Common myeloid progenitor, CD34-positive (primary cell): ENCODE measurements at regions not wholly inside any gene's neighbourhood (a gene's known extent, or its start where the extent isn't known, plus 50 kb on each side); places are given as distances from the start of the nearest gene placed in this dataset.

Experiments used
- CTCF ChIA-PET: fragments of 350-600 bp; sonication (Branson Sonifier 250); formaldehyde crosslinking; loops from one replicate; lab custom pipeline; 2021; ENCODE audit warnings: antibody characterized with exemption; lab: Charles Lee
- POLR2A ChIA-PET: fragments of 350-600 bp; sonication (Branson Sonifier 250); formaldehyde crosslinking; loops from one replicate; lab custom pipeline; 2021; ENCODE audit warnings: antibody characterized with exemption; lab: Charles Lee
- DNase-seq, 3 donors: peaks; one replicate each; pipeline versions ENCODE4 v3.0.0 to v3.0.0-alpha.2; 2013
- H3K27ac ChIP-seq, 2 experiments: 1 replicate in 1 of 2; 2 replicates in 1 of 2; pipeline ENCODE4 v1.7.0; 2013; ENCODE audit warnings: inconsistent platforms in 2 of 2, low read length in 2 of 2, mild to moderate bottlenecking in 2 of 2, low read depth in 1 of 2, moderate library complexity in 1 of 2; ENCODE audit not compliant: severe bottlenecking in 2 of 2, insufficient read depth in 1 of 2, poor library complexity in 1 of 2
- H3K27me3 ChIP-seq, 5 experiments: replicated peaks in 2 of 5; 1 replicate in 3 of 5; 2 replicates in 2 of 5; pipeline versions ENCODE4 v1.6.1 to v1.7.0; 2013; ENCODE audit warnings: low read length in 4 of 5, mild to moderate bottlenecking in 2 of 5, moderate library complexity in 2 of 5, inconsistent platforms in 1 of 5; ENCODE audit not compliant: insufficient read depth in 5 of 5, control insufficient read depth in 4 of 5
- H3K36me3 ChIP-seq, 4 experiments: 1 replicate in 2 of 4; 2 replicates in 2 of 4; pipeline versions ENCODE4 v1.6.1 to v1.7.0; 2013; ENCODE audit warnings: low read length in 3 of 4, control low read depth in 1 of 4, mild to moderate bottlenecking in 1 of 4; ENCODE audit not compliant: control insufficient read depth in 4 of 4, insufficient read depth in 4 of 4
- H3K4me1 ChIP-seq, 4 experiments: 1 replicate in 3 of 4; 2 replicates in 1 of 4; pipeline versions ENCODE4 v1.6.1 to v1.7.1; 2013; ENCODE audit warnings: low read length in 3 of 4, mild to moderate bottlenecking in 3 of 4, control low read depth in 1 of 4, inconsistent platforms in 1 of 4, moderate library complexity in 1 of 4; ENCODE audit not compliant: control insufficient read depth in 4 of 4, insufficient read depth in 4 of 4; ENCODE audit errors: control extremely low read depth in 1 of 4
- H3K4me3 ChIP-seq, 7 experiments: 1 replicate in 4 of 7; 2 replicates in 3 of 7; pipeline versions ENCODE4 v1.5.1 to v1.7.0; 2013; ENCODE audit warnings: mild to moderate bottlenecking in 7 of 7, low read length in 6 of 7, moderate library complexity in 6 of 7, inconsistent platforms in 2 of 7, low read depth in 2 of 7, control low read depth in 1 of 7; ENCODE audit not compliant: insufficient read depth in 4 of 7, control insufficient read depth in 1 of 7; ENCODE audit errors: extremely low read depth in 1 of 7
- H3K9me3 ChIP-seq, 5 experiments: 1 replicate in 4 of 5; 2 replicates in 1 of 5; pipeline versions ENCODE4 v1.6.1 to v1.7.1; 2013; ENCODE audit warnings: low read length in 4 of 5, mild to moderate bottlenecking in 2 of 5, inconsistent platforms in 1 of 5, low read depth in 1 of 5, moderate library complexity in 1 of 5; ENCODE audit not compliant: control insufficient read depth in 4 of 5, insufficient read depth in 2 of 5; ENCODE audit errors: control extremely low read depth in 1 of 5
- WGBS: methylation state at CpG from one replicate; pipeline ENCODE4 v1.1.5; 2013; ENCODE audit not compliant: insufficient coverage; 5-methylcytosine and 5-hydroxymethylcytosine counted together

GRCh38 chrX:3231766-3232165 is 114.7 kb downstream of the MXRA5 start:
- ChIA-PET POLR2A (no interaction called here), CTCF (no interaction called here)
- Histone ChIP-seq H3K36me3 (no peaks in the 10 kb centered on the region), H3K27me3 (no peaks in the 10 kb centered on the region), H3K27ac (no peak overlapping the region), H3K4me3 (no peak overlapping the region), H3K9me3 (no peaks in the 10 kb centered on the region), H3K4me1 (no peaks in the 10 kb centered on the region)
- no peak for DNase-seq
- 68% methylated on average over 7 of the region's 7 CpGs for WGBS

DNA sequence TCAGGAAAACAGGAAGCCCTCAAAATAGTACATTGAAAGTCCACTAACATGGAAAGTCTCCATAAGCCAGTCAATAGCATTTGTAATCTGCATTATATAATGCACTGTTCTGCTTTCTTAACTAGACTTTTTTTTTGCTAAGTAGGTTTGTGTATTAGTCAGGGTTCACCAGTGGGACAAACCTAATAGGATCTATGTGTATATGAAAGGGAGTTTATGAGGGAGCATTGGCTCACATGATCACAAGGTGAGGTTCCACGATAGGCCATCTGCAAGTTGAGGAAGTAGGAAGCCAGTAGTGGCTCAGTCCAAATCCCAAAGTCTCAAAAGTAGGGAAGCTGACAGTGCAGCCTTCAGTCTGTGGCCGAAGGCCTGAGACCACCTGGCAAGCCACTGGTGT is 116.0 kb downstream of the MXRA5 start:
- no peaks in the 10 kb centered on the region for H3K27me3 ChIP-seq
- POLR2A ChIA-PET = no interaction called here
- H3K27ac ChIP-seq = no peak overlapping the region
- no peaks in the 10 kb centered on the region for H3K4me1 ChIP-seq
- no peak overlapping the region for H3K4me3 ChIP-seq
- no peaks in the 10 kb centered on the region for H3K9me3 ChIP-seq
- DNase-seq = no peak
- CTCF ChIA-PET = no interaction called here
- no peaks in the 10 kb centered on the region for H3K36me3 ChIP-seq
- WGBS = 90% methylated on average over 2 of the region's 2 CpGs

GRCh38 chrX:3227526-3227925 is 118.9 kb downstream of the MXRA5 start:
- no peaks in the 10 kb centered on the region for H3K27me3 ChIP-seq
- no peaks in the 10 kb centered on the region for H3K4me1 ChIP-seq
- ChIA-PET CTCF (no interaction called here), POLR2A (no interaction called here)
- no peaks in the 10 kb centered on the region for H3K36me3 ChIP-seq
- no peaks in the 10 kb centered on the region for H3K9me3 ChIP-seq
- H3K27ac ChIP-seq = no peak overlapping the region
- 100% methylated on average over 1 of the region's 1 CpG for WGBS
- no peak for DNase-seq
- H3K4me3 ChIP-seq = no peak overlapping the region

DNA sequence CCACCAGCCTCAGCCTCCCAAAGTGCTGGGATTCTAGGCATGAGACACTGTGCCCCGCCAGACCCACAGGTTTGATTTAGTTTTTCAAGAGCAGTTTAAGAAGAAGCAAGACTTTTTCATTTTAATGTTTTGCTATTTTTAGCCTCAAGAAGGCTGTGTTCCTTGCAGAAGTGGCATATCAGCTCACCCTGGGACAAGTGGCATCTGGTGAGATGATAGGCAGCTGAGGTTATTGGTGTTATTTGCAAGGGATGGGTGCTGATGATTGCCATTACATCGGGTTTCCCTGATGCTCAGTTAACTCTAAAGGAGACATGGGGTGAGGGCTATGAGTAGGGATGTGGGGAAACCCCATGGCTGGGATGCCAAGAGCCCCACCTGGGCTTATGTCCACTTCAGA is 120.4 kb downstream of the MXRA5 start:
- Histone ChIP-seq H3K27ac (no peak overlapping the region), H3K4me1 (no peaks in the 10 kb centered on the region), H3K4me3 (no peak overlapping the region), H3K27me3 (no peaks in the 10 kb centered on the region), H3K9me3 (no peaks in the 10 kb centered on the region), H3K36me3 (no peaks in the 10 kb centered on the region)
- CTCF ChIA-PET = no interaction called here
- WGBS = 100% methylated on average over 1 of the region's 2 CpGs
- POLR2A ChIA-PET = no interaction called here
- DNase-seq = no peak

DNA sequence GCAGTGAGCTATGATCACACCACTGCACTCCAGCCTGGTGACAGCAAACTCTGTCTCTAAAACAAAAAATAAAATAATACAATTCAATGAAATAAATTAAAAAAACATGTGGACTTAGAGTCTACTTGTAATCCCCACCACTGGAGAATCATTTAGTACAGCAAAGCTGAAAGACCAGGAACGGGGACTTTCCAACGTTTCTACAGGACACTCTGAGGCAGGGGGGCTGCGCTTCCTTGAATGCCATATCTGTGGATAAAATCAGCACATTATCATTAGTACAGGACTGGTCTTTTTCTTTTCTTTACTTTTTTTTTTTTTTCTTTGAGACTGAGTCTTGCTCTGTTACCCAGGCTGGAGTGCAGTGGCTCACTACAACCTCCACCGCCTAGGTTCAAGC is 124.8 kb downstream of the MXRA5 start:
- H3K9me3 ChIP-seq = no peaks in the 10 kb centered on the region
- no peak overlapping the region for H3K27ac ChIP-seq
- ChIA-PET POLR2A (no interaction called here), CTCF (no interaction called here)
- H3K4me1 ChIP-seq = no peaks in the 10 kb centered on the region
- no peak for DNase-seq
- no peak overlapping the region for H3K4me3 ChIP-seq
- WGBS = 95% methylated on average over 3 of the region's 4 CpGs
- no peaks in the 10 kb centered on the region for H3K27me3 ChIP-seq
- no peaks in the 10 kb centered on the region for H3K36me3 ChIP-seq

GRCh38 chrX:3219667-3220066 is 126.8 kb downstream of the MXRA5 start:
- no peak overlapping the region for H3K27ac ChIP-seq
- CTCF ChIA-PET = no interaction called here
- no peaks in the 10 kb centered on the region for H3K36me3 ChIP-seq
- no peaks in the 10 kb centered on the region for H3K27me3 ChIP-seq
- DNase-seq = no peak
- WGBS = 73% methylated on average over 5 of the region's 5 CpGs
- H3K4me3 ChIP-seq = no peak overlapping the region
- POLR2A ChIA-PET = no interaction called here
- H3K9me3 ChIP-seq = no peaks in the 10 kb centered on the region
- no peaks in the 10 kb centered on the region for H3K4me1 ChIP-seq

GRCh38 chrX:3219231-3219630 is 127.2 kb downstream of the MXRA5 start:
- ChIA-PET POLR2A (no interaction called here), CTCF (no interaction called here)
- Histone ChIP-seq H3K27me3 (no peaks in the 10 kb centered on the region), H3K9me3 (no peaks in the 10 kb centered on the region), H3K36me3 (no peaks in the 10 kb centered on the region), H3K27ac (no peak overlapping the region), H3K4me3 (no peak overlapping the region), H3K4me1 (no peaks in the 10 kb centered on the region)
- 88% methylated on average over 4 of the region's 6 CpGs for WGBS
- no peak for DNase-seq
